T-helper 2 cell treated with Interferon-gamma antibody and Interleukin-4, amounts not matched to agents 5 μg/mL and 100 μg/mL, for 36 hours (primary cell): ENCODE measurements at regions not wholly inside any gene's neighbourhood (a gene's known extent, or its start where the extent isn't known, plus 50 kb on each side); places are given as distances from the start of the nearest gene placed in this dataset.
"Not testable (repeated sequence)": the region's sequence is repeated elsewhere in the genome, so short reads cannot be mapped to it uniquely, and the experiment has no call there.

Source experiments
- DNase-seq: peaks from one replicate; pipeline ENCODE4 v3.0.0; 2021; ENCODE audit warnings: low spot score
- H3K27ac Mint-ChIP-seq: one replicate; pipeline ENCODE4 v1.8.0; 2021; ENCODE audit warnings: mild to moderate bottlenecking, mixed read lengths
- H3K27me3 Mint-ChIP-seq: one replicate; pipeline ENCODE4 v1.8.0; 2021; ENCODE audit warnings: low read depth, mixed read lengths
- H3K36me3 Mint-ChIP-seq: one replicate; pipeline ENCODE4 v1.8.0; 2021; ENCODE audit warnings: low read depth, mixed read lengths
- H3K4me1 Mint-ChIP-seq: one replicate; pipeline ENCODE4 v1.8.0; 2021; ENCODE audit warnings: low read depth, mixed read lengths
- H3K4me3 Mint-ChIP-seq: one replicate; pipeline ENCODE4 v1.8.0; 2022; ENCODE audit warnings: mild to moderate bottlenecking, moderate library complexity, mixed read lengths
- H3K9me3 Mint-ChIP-seq: one replicate; pipeline ENCODE4 v1.8.0; 2021; ENCODE audit warnings: mixed read lengths

DNA sequence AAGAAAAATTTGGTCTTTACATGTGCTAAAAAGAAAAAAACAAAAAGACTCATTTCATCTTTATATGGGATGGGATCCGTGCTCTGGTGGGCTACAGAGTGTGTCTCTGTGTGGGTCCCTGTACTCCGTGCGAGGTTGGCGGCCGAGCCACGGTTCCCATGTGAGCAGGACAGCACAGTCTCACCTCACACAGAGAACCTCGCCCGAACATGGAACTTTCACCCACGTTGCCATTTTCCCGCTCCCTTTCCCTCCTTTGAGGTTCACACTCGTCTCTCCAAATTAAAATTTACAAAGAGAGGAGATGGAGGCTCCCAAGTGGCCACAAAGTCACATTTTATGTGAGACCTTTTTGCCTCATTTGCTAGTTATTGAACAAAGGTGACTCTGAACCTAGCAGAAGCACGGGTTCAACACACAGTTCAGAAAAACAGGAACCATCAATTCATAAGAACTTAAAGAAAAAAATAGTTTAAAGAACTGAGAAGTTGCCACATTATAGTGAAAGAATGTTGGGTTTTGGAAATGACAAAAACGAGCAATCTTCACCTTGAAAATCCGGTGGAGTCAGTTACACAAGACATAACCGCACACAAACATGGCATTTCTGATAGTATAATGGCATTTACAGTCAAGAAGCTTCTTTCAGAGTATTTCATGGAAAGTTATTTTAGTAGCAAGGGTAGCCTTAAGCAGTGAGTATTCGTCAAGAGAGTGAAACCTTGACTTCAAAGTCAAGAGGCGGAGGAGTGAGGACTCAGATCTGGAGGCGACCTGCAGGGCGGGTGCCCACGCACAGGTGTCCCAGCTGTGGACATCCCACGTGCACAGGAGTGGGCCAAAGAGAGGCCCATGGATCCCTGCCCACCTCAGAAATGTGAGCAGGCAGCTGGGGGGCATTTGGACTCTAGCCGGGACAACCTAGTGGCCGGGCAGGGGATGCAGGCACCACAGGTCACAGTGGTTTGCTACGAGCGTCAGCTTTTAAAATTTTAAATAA, 277.2 kb upstream of the PLGLB2 start:
- H3K9me3 Mint-ChIP-seq, H3K27me3 Mint-ChIP-seq: not testable (repeated sequence)
- Mint-ChIP-seq H3K27ac (peak overlapping the region; percentile 81), H3K4me1 (peaks cover 23% of the 10 kb centered on the region), H3K36me3 (peaks cover 13% of the 10 kb centered on the region), H3K4me3 (peak overlapping the region; percentile 89)
- DNase-seq, result peak; percentile 52

DNA sequence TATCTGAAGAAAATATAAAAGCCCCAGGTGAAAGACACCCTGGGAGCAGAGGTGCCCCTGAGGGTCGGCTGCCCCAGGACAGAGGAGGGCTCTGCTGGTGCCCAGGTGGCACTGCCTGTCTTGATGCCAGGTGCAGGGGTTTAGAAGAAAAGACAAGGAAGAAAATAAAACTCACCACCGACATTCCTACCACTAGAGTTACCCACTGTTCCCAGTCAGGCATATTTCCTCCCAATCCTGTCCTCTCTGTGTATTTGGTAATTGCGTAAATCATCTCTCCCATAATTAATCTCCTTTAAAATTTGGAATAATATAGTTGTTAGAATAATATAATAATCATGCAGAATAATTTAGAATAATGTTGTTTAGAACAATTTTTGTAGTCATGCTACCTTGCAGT, 276.4 kb upstream of the PLGLB2 start:
- not testable (repeated sequence) for H3K4me3 Mint-ChIP-seq, DNase-seq, H3K9me3 Mint-ChIP-seq, H3K27ac Mint-ChIP-seq, H3K27me3 Mint-ChIP-seq
- Mint-ChIP-seq H3K4me1 (peaks cover 22% of the 10 kb centered on the region), H3K36me3 (peaks cover 13% of the 10 kb centered on the region)

DNA sequence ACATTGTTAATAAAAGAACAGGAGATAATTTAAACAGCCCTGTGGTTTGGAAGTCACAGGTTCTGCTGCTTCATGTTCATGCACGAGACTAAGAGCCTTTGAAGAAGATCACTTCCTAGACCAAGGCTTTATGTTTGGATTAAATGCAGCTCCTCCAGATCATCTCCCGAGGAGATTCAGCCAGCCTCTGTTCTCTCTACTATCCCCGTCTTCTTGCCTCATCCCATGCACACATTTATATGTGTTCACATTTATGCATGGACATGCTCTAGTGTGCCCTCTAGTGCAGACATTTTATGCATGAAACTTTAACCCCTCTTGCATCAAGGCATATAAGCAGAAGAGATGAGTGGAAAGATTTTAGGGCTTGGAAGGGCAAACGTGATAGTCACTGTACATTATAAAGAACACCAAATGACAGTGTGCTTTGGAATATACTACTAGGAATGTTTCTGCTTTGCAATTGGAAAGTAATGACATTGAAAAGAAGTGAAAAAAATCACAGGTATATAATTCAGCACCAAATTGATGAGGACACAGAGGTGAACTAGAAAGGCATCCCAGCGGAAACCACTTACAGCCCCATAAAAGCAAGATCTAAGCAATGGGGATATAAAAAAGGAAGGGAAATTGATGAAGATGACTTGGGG, 271.5 kb upstream of the PLGLB2 start:
- H3K27ac Mint-ChIP-seq, result peak overlapping the region; percentile 67
- peaks cover 14% of the 10 kb centered on the region for H3K4me1 Mint-ChIP-seq
- not testable (repeated sequence) for H3K27me3 Mint-ChIP-seq, H3K9me3 Mint-ChIP-seq, DNase-seq
- H3K36me3 Mint-ChIP-seq, result peaks cover 18% of the 10 kb centered on the region
- H3K4me3 Mint-ChIP-seq, result peak overlapping the region; percentile 37

DNA sequence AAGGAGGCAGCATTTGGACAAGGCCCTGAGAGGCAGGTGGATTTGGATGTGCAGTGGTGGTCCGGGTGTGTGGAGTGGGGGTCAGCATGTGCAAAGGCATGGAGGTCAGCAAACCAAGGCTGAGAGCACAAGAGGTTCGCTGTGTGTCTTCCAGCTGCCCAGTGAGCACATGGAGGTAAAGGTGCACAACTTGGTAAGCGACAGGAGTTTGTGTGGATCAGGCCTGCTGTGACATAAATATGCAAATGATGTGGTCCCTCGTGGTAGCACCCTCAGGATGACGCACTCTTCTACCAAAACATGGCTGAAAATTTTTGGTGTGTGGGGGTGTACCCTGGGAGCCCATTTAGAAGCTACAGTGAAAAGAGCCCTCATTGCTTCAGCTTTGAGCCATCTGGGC, 271.0 kb upstream of the PLGLB2 start:
- not testable (repeated sequence) for H3K27me3 Mint-ChIP-seq, H3K9me3 Mint-ChIP-seq
- DNase-seq, result peak; percentile 56
- H3K4me3 Mint-ChIP-seq, result peak overlapping the region; percentile 37
- peak overlapping the region; percentile 67 for H3K27ac Mint-ChIP-seq
- peaks cover 18% of the 10 kb centered on the region for H3K36me3 Mint-ChIP-seq
- H3K4me1 Mint-ChIP-seq, result peaks cover 14% of the 10 kb centered on the region

DNA sequence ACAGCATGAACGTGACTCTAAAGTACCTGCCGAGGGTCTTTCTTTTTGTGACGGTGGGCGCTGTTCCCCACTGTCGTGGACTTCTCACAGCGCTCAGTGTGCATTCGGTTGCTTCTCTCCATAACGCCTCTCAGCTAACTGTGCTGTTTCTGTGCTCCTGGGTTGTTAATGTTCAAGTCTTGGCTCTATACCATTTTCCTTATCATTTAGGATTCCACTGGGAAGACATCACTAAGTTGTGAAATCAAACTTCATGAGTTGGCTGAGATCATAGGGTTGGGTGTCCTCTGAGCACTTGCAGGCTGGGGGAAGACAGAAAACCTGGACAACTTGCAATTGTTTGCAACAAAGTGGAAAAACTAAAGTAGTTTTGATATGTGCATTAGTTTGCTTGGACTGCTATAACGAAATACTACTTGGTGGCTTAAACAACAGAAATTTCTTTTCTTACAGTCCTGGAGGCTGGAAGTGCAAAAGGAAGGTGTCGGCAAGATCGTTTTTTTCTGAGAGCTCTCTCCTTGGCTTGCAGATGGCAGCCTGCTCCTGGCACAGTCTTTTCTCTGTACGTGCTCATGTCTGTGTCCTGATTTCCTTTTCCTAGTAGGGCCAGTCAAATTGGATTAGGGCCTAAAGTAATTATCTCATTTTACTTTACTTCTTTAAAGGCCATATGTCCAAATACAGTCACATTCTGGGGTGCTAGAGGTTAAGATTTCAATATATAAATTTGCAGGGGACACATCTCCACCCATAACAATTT, 270.0 kb upstream of the PLGLB2 start:
- H3K9me3 Mint-ChIP-seq, DNase-seq, H3K4me3 Mint-ChIP-seq, H3K27ac Mint-ChIP-seq, H3K27me3 Mint-ChIP-seq: not testable (repeated sequence)
- H3K36me3 Mint-ChIP-seq, result peaks cover 23% of the 10 kb centered on the region
- H3K4me1 Mint-ChIP-seq, result peaks cover 16% of the 10 kb centered on the region

DNA sequence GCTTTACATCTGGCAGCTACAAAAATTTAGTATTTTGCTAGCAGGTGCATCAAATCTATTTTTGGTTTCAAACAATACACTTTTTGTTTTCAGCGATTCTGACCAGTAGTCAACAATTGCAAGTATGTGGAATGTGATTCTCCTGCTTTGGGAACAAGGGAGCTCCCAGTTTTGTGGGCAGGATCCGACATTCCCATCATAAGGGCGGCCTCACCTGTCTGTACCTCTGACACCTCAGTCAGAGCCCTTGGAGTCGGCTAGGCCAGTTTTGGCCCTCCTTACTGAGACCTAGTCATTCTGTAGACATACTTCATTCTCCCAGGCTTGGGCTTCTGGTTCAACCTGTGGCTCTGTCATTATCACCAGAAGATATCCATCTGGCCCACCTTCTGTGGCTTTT, 269.0 kb upstream of the PLGLB2 start:
- Mint-ChIP-seq H3K4me1 (peaks cover 18% of the 10 kb centered on the region), H3K36me3 (peaks cover 23% of the 10 kb centered on the region)
- H3K27ac Mint-ChIP-seq, H3K4me3 Mint-ChIP-seq, DNase-seq, H3K27me3 Mint-ChIP-seq, H3K9me3 Mint-ChIP-seq: not testable (repeated sequence)

DNA sequence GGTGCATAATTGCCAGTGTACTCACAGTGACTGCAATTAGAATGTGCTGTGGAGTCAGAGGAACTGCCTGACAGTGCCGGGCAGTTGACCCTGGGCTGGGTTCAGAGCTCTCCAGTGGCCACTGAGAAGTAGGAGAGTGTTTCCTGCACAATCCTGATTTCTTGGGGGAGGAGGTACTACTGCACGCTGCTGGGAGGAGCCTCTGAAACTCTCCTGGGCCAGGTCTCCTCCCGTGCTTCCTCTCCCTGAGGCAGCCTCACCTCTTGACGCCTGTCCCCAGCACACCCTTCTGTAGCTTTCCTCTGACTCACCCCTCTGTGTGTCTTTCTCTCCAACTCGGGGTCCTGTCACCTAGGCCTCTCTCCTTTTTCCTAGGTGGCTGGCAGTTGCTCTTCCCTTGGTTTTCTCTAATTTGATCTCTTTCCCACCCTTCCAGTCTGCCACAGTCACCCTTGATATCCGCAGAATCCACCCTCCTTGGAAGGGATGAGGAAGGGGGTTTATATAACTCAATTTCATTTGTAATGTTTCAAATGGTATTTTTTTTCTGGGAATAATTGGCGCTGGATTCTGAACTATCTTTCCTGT, 264.7 kb upstream of the PLGLB2 start:
- Mint-ChIP-seq H3K4me3 (peak overlapping the region; percentile 38), H3K27ac (peak overlapping the region; percentile 63), H3K36me3 (peaks cover 13% of the 10 kb centered on the region), H3K4me1 (peaks cover 22% of the 10 kb centered on the region)
- not testable (repeated sequence) for DNase-seq, H3K9me3 Mint-ChIP-seq, H3K27me3 Mint-ChIP-seq

DNA sequence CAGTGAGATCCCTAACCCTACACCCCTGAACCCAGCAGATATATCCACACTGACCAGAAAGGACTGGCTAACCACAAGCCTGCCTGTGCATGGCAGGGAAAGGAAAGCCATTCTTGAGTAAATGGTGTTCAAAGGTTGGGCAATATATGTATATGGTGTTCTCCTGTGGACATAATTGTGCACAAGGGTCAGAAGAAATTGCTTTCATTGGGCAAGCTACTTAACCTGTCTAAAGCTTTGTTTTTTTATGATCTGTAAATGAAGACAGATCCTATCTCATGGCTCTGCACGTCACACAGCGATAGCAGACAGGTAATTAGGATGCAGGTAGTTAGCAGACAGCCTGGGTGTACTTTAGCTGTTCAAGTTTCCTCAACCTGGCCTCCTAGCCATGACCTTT, 263.5 kb upstream of the PLGLB2 start:
- not testable (repeated sequence) for H3K27me3 Mint-ChIP-seq, H3K9me3 Mint-ChIP-seq, H3K27ac Mint-ChIP-seq, DNase-seq, H3K4me3 Mint-ChIP-seq
- H3K4me1 Mint-ChIP-seq, result peaks cover 22% of the 10 kb centered on the region
- peaks cover 13% of the 10 kb centered on the region for H3K36me3 Mint-ChIP-seq

DNA sequence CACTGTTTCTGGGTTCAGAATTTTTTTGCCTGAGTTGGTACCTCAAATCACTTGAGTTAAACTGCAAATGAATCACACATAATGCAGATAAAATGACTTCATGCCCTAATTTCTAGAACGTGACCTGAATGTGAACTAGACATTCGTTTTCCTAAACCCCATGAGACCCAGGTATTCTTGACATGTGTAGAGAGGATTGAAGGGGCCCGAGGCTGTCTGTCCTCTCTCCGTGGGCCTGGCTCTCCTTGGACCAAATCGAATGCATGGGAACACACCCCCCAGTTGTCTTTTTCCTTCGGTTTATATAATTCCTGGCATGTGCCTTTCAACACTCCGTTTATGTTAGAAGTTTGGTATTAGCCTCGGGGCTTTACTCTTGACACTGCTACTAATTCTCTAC, 262.4 kb upstream of the PLGLB2 start:
- H3K27me3 Mint-ChIP-seq, H3K27ac Mint-ChIP-seq, H3K36me3 Mint-ChIP-seq, H3K9me3 Mint-ChIP-seq, DNase-seq, H3K4me3 Mint-ChIP-seq: not testable (repeated sequence)
- H3K4me1 Mint-ChIP-seq, result peaks cover 17% of the 10 kb centered on the region

DNA sequence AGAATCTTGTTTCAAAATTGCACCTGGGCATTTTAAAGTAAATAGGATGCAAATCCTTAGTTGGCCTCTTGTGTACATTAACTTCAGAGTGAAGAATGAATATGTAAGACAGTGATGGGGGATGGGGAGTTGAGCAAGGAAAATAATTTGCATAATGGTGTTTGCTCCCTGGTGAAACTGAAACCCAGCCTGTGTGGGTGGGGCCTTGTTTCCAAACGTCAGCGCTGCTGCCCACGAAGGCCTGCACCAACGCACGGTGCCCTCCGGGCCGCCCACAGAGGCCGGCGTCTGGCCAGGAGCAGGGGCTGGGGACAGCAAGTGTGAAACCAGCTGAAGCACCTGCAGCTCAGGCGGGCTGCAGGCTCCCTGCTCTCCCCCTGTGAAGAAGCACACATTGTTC, 262.0 kb upstream of the PLGLB2 start:
- not testable (repeated sequence) for H3K36me3 Mint-ChIP-seq, H3K9me3 Mint-ChIP-seq, H3K27me3 Mint-ChIP-seq, H3K4me3 Mint-ChIP-seq
- peak; percentile 48 for DNase-seq
- Mint-ChIP-seq H3K27ac (peak overlapping the region; percentile 65), H3K4me1 (peaks cover 17% of the 10 kb centered on the region)

DNA sequence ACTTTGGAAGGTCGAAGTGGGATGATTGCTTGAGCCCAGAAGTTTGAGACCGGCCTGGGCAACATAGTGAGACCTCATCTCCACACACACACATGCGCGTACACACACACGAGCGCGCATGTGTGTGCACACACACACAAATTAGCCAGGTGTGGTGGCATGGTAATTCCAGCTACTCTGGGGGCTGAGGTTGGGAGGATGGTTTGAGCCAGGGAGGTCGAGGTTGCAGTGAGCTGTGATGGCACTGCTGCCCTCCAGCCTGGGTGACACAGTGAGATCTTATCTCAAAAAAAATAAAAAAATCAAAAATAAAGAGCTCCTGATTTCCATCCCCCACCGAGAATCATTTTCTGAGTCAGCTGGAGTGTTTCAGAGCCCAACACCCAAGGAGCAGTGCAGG, 261.5 kb upstream of the PLGLB2 start:
- not testable (repeated sequence) for H3K27me3 Mint-ChIP-seq, H3K9me3 Mint-ChIP-seq, H3K36me3 Mint-ChIP-seq
- Mint-ChIP-seq H3K4me1 (peaks cover 18% of the 10 kb centered on the region), H3K4me3 (peak overlapping the region; percentile 66), H3K27ac (peak overlapping the region; percentile 83)
- DNase-seq, result peak; percentile 36

DNA sequence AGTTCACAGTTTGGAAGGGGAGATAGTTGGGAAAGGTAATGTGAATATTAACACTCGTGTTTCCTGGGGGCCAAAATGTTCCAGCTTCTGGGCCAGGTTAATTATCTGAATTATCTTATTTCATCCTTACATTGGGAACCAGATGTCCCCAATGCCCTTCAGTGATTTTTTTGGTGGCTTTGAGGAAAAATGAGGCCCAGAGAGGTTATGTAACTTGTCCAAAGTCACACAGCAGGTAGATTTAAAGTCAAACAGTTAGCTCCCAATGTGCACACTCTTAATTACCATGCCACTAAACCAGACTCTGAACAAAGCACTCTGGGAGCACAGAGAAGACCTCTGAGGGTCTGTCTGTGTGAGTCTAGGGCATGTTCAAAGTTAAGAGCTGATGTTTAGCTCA, 259.9 kb upstream of the PLGLB2 start:
- H3K27ac Mint-ChIP-seq, H3K9me3 Mint-ChIP-seq, H3K36me3 Mint-ChIP-seq, DNase-seq, H3K27me3 Mint-ChIP-seq, H3K4me3 Mint-ChIP-seq: not testable (repeated sequence)
- peaks cover 19% of the 10 kb centered on the region for H3K4me1 Mint-ChIP-seq

DNA sequence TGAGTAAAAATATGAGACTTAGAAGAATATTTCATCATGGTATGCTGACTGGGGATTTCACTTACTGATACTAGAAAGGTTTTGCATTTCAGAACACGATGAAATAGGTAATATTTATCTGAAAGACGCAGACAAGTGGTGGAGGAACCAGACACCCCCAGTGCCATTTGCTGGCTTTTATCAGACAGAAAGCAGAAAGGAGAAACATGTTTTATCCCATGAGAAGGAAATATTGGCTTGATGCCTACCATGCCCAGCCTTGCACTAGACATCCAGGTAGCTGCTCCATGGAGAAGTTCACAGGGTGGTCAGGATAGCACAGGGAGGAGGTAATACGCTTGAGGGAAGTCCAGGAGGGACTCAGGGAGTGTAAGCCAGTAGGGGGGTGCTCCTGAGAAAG, 258.9 kb upstream of the PLGLB2 start:
- not testable (repeated sequence) for H3K9me3 Mint-ChIP-seq, H3K27me3 Mint-ChIP-seq, H3K36me3 Mint-ChIP-seq, DNase-seq, H3K27ac Mint-ChIP-seq, H3K4me3 Mint-ChIP-seq
- peaks cover 16% of the 10 kb centered on the region for H3K4me1 Mint-ChIP-seq

DNA sequence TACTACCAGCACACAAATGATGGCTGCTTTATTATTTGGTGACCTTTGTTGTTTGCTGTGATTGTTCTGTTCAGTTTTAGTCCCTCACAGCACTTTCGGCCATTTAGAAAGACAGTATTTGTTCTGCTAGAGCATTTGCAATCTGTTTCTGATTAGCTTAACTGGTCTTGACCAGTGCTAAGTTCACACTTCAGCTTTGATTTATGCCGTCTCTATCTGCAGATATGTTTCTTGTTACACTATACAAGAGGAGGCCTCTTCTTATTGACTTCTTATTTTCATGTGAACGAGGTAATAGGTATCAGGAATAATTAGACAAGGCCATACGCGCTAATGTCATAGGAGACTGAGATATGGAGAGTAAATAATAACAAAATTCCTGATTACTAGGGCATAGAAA, 253.0 kb upstream of the PLGLB2 start:
- H3K27me3 Mint-ChIP-seq, H3K4me3 Mint-ChIP-seq, H3K9me3 Mint-ChIP-seq, DNase-seq: not testable (repeated sequence)
- Mint-ChIP-seq H3K27ac (peak overlapping the region; percentile 26), H3K4me1 (peaks cover 11% of the 10 kb centered on the region), H3K36me3 (peaks cover 12% of the 10 kb centered on the region)
